Immature natural killer cell (primary cell): ENCODE measurements at regions not wholly inside any gene's neighbourhood (a gene's known extent, or its start where the extent isn't known, plus 50 kb on each side); places are given as distances from the start of the nearest gene placed in this dataset.

Source experiments
- DNase-seq, 3 donors: peaks; one replicate each; pipeline ENCODE4 v3.0.0; 2022; ENCODE audit warnings: mixed read lengths in 1 of 3
- H3K27ac Mint-ChIP-seq, 6 donors: one replicate each; pipeline ENCODE4 v1.8.0; 2020; ENCODE audit warnings: mixed read lengths in 6 of 6, mild to moderate bottlenecking in 5 of 6, inconsistent platforms in 4 of 6, moderate library complexity in 3 of 6
- H3K27me3 Mint-ChIP-seq, 3 donors: one replicate each; pipeline ENCODE4 v1.8.0; 2020 to 2021; ENCODE audit warnings: low read depth in 3 of 3, mild to moderate bottlenecking in 3 of 3, mixed read lengths in 3 of 3, moderate library complexity in 3 of 3, inconsistent platforms in 1 of 3
- H3K36me3 Mint-ChIP-seq, 3 donors: one replicate each; pipeline ENCODE4 v1.8.0; 2020; ENCODE audit warnings: mixed read lengths in 3 of 3, inconsistent platforms in 2 of 3, mild to moderate bottlenecking in 2 of 3
- H3K4me1 Mint-ChIP-seq, 2 donors: one replicate each; pipeline ENCODE4 v1.8.0; 2020; ENCODE audit warnings: inconsistent platforms in 2 of 2, mild to moderate bottlenecking in 2 of 2, mixed read lengths in 2 of 2, moderate library complexity in 1 of 2
- H3K4me3 Mint-ChIP-seq, 5 donors: one replicate each; pipeline ENCODE4 v1.8.0; 2020; ENCODE audit warnings: mild to moderate bottlenecking in 5 of 5, mixed read lengths in 5 of 5, inconsistent platforms in 3 of 5, moderate library complexity in 3 of 5
- H3K9me3 Mint-ChIP-seq, 6 donors: one replicate each; pipeline ENCODE4 v1.8.0; 2020; ENCODE audit warnings: mild to moderate bottlenecking in 6 of 6, mixed read lengths in 6 of 6, inconsistent platforms in 4 of 6, moderate library complexity in 3 of 6

DNA sequence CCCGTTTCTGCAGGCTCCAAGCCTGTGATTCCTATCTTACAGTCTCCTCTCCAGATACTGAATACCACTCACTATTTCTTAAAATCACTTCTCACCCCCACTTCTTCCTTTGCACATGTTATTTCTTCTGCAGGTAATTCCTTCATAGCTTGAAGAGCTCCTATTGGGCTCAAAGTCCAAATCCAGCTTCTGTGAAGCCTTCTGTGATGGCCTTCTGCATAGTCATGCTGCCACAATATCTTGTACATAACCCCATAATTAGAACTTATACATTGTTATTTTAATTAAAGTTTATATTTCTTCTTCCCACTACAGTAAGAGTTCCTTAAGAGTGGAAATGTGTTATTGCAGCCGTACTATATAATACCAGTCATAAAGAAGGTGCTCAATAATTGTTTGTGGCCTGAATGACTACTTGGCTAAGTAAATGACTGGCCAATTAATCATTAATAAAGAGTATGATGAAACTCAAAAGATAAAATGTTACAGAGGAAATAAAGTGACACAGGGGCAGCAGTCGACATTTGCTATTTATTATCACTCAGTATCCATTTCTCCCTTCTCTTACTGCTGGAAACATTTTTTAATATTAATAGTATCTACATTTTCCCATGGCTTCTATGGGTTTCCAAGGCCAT lies 886.6 kb downstream of the TTLL7 start:
- H3K27ac Mint-ChIP-seq, result no peak overlapping the region
- H3K4me1 Mint-ChIP-seq, result no peaks in the 10 kb centered on the region
- no peaks in the 10 kb centered on the region for H3K36me3 Mint-ChIP-seq
- peaks cover 3 to 47% (median 11%) of the 10 kb centered on the region in 6 donors for H3K9me3 Mint-ChIP-seq
- no peak overlapping the region for H3K4me3 Mint-ChIP-seq
- H3K27me3 Mint-ChIP-seq, result peaks cover 0 to 2% (median 0%) of the 10 kb centered on the region in 3 donors
- no peak for DNase-seq

DNA sequence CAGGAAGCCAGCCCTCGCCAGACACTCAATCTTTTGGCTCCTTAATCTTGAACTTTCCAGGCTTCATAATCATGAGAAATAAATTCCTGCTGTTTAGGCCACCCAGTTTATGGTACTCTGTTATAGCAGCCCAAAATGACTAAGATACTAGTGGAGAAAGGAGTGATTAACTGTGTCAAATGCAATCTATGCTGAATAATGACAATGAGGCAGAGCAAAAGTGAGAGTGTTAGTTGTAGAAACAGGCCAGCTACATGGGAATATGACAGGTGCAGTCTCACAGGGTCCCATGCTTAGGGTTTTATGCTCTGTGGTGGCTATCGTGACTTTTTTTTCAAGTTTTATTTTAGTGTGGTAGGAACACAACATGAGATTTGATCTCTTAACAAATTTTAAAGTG lies 888.8 kb downstream of the TTLL7 start:
- Mint-ChIP-seq H3K36me3 (no peaks in the 10 kb centered on the region), H3K4me3 (no peak overlapping the region), H3K4me1 (no peaks in the 10 kb centered on the region), H3K9me3 (peaks cover 3 to 41% (median 8%) of the 10 kb centered on the region in 6 donors), H3K27ac (no peak overlapping the region), H3K27me3 (peaks cover 0 to 2% (median 0%) of the 10 kb centered on the region in 3 donors)
- DNase-seq, result no peak

DNA sequence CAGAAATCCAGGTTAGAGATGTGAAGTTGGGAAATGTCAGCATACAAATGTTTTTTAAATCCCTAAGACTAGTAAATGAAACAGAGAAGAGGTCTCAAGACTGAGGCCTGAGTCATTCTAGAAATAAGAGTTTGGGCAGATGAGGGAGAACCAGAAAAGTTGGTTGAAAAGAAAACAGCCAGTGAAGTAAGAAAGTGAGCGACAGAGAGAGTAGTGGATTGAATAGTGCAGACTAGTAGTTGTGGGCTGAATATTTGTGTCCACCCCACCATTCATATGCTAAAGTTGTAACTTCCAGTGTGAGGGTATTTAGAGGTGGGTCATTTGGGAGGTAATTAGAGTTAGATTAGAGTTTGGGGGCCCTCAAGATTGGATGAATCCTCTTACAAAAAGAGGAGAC lies 889.2 kb downstream of the TTLL7 start:
- H3K9me3 Mint-ChIP-seq, result peaks cover 3 to 41% (median 9%) of the 10 kb centered on the region in 6 donors
- peaks cover 0 to 2% (median 0%) of the 10 kb centered on the region in 3 donors for H3K27me3 Mint-ChIP-seq
- H3K4me3 Mint-ChIP-seq, result no peak overlapping the region
- H3K27ac Mint-ChIP-seq, result no peak overlapping the region
- no peak for DNase-seq
- no peaks in the 10 kb centered on the region for H3K4me1 Mint-ChIP-seq
- no peaks in the 10 kb centered on the region for H3K36me3 Mint-ChIP-seq

DNA sequence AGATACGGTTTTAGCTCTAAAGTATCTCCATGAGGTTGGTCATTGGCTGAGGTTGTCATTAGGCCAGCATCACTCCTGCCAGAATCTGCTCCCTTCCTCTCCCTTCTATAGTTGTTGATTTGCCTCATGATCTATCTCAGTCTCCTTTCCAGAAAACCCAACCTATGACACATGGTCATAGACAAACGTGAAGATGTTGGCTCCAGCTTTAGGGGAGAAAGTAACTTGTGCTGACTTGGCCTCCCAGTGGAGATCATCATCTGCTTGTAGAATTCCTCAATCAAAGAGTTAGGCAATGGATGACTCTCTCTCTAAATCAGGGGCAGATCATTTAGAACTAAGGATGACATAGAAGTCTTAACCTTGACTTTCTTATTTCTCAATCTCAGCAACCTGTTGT lies 894.4 kb downstream of the TTLL7 start:
- Mint-ChIP-seq H3K9me3 (peaks cover 0 to 25% (median 9%) of the 10 kb centered on the region in 6 donors), H3K4me3 (no peak overlapping the region), H3K4me1 (no peaks in the 10 kb centered on the region), H3K27ac (no peak overlapping the region), H3K36me3 (no peaks in the 10 kb centered on the region), H3K27me3 (peaks cover 0 to 5% (median 0%) of the 10 kb centered on the region in 3 donors)
- no peak for DNase-seq

DNA sequence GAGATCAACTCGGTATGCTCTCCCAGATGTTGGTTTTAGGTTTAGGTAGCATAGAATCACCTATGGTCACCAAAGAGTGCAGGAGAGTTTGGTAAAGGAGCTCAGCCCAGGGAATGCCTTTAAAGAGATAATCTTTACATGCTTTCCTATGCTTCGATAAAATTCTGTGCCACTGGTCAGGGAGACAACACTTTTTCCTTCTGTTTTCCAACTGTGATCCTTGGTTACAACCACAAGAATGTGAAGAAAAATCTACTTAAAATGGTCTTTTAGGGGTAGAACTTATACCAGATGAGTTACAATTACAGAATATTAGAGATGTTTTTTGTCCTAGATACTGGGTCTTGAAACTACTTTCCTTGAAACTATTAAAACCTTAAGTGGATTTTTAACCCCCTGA lies 895.6 kb downstream of the TTLL7 start:
- no peak overlapping the region for H3K4me3 Mint-ChIP-seq
- H3K27me3 Mint-ChIP-seq, result peaks cover 0 to 5% (median 0%) of the 10 kb centered on the region in 3 donors
- no peaks in the 10 kb centered on the region for H3K4me1 Mint-ChIP-seq
- no peak for DNase-seq
- peaks cover 4 to 25% (median 9%) of the 10 kb centered on the region in 6 donors for H3K9me3 Mint-ChIP-seq
- no peak overlapping the region for H3K27ac Mint-ChIP-seq
- no peaks in the 10 kb centered on the region for H3K36me3 Mint-ChIP-seq

DNA sequence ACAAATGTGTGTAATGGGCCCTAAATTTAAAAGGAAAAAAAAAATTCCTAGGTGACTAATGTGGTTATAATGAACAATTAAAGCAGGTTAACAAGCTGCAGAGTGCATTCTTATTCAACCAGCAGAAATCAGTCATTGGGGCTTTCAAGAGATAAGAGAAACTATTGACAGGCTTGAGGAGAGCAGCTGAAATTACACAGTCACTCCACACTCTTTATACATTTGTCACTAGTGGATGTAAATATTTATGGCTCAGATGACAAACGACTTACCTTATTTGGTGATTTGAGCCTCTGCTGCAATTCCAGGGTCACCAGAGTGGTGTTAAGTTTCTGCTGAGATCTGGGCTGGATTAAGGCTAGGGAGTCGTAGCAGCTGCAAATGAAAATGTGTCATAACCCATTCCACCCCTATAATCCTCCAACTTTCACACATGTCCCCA lies 896.3 kb downstream of the TTLL7 start:
- no peaks in the 10 kb centered on the region for H3K36me3 Mint-ChIP-seq
- no peaks in the 10 kb centered on the region for H3K4me1 Mint-ChIP-seq
- peaks cover 4 to 25% (median 9%) of the 10 kb centered on the region in 6 donors for H3K9me3 Mint-ChIP-seq
- DNase-seq, result no peak
- H3K4me3 Mint-ChIP-seq, result no peak overlapping the region
- H3K27ac Mint-ChIP-seq, result no peak overlapping the region
- peaks cover 0 to 5% (median 0%) of the 10 kb centered on the region in 3 donors for H3K27me3 Mint-ChIP-seq

DNA sequence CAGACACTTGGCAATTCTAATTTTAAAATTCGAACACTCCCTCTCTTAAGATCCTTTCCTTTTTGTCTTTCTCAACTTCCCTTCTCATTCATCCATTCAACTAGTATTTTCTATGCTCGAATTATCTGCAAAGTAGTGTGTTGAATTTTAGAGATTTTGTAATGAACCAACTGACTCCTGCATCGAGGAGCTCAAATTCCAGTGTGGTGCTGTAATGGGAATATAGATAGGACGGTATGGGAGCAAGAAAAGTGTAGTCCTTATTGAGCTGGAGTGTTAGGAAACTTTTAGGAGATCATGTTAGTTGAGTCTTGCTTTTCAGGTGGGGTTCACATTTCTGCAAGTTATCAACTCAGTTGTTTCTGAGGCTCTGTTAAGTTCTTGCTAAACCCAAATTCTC lies 897.5 kb downstream of the TTLL7 start:
- Mint-ChIP-seq H3K9me3 (peaks cover 10 to 34% (median 13%) of the 10 kb centered on the region in 6 donors), H3K36me3 (no peaks in the 10 kb centered on the region), H3K27me3 (peaks cover 0 to 5% (median 1%) of the 10 kb centered on the region in 3 donors), H3K4me1 (no peaks in the 10 kb centered on the region), H3K4me3 (no peak overlapping the region), H3K27ac (no peak overlapping the region)
- no peak for DNase-seq

DNA sequence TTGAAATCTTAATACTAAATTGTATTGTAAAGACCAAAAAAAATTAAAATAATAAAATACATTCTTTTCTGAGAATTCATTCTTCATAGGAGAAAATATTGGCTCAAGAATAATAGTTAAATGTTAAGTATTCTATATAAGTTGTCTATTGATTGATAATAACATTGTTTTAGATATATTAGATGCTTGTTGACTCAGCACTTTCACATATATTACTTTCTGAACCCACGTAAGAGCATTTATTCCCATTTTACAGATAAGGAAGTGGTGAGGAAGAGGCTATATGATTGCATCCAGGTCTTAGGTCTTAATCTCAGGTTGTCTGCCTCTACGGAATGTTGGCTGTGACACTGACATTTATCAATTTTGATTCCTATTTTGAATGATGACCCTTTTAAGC lies 898.8 kb downstream of the TTLL7 start:
- H3K27ac Mint-ChIP-seq, result no peak overlapping the region

DNA sequence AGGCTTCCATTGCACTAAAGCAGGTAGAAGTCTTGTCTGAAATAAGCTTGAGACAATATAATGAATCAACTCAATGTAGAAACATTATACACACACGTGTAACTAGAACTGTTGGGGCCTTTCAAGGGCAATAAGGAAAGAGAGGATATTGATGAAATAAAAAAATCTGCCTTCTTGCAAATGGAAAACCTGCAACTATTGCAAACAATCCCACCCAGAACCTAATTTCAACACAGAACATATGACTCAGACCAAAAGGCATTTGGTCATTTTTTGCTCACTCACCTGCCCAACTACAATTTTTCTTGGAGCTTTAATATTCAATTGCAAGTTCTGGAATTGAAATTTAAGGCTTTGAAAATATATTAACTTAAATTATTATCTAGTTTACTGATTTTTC lies 900.1 kb downstream of the TTLL7 start:
- Mint-ChIP-seq H3K4me1 (no peaks in the 10 kb centered on the region), H3K9me3 (peaks cover 15 to 51% (median 22%) of the 10 kb centered on the region in 6 donors), H3K27ac (no peak overlapping the region), H3K4me3 (no peak overlapping the region), H3K27me3 (peaks cover 0 to 5% (median 1%) of the 10 kb centered on the region in 3 donors), H3K36me3 (no peaks in the 10 kb centered on the region)
- no peak for DNase-seq

More for the DNA sequence above, 898.8 kb downstream of the TTLL7 start:
- Mint-ChIP-seq H3K27me3 (peaks cover 0 to 5% (median 1%) of the 10 kb centered on the region in 3 donors), H3K4me3 (no peak overlapping the region), H3K9me3 (peaks cover 13 to 46% (median 21%) of the 10 kb centered on the region in 6 donors), H3K36me3 (no peaks in the 10 kb centered on the region), H3K4me1 (no peaks in the 10 kb centered on the region)
- no peak for DNase-seq

DNA sequence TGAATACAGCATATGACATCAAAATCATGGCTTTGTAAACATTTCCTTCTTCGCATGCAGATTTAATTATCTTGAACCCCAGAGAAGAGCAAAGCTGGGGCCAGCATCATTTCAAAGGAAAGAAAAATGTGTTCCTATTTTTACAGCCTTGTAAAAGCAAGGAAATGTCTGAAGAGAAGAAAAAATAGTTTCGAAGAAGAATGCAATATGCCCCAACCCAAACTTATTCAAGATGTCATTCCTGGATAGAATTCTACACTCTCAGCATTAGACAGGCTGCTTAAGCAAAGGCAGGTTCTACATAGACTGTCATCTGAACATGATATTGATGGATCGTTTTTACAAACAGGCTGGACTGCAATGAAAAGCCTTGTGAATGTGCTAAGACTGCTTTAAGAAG lies 900.8 kb downstream of the TTLL7 start:
- H3K4me3 Mint-ChIP-seq, result no peak overlapping the region
- no peak overlapping the region for H3K27ac Mint-ChIP-seq
- peaks cover 15 to 57% (median 22%) of the 10 kb centered on the region in 6 donors for H3K9me3 Mint-ChIP-seq
- no peaks in the 10 kb centered on the region for H3K36me3 Mint-ChIP-seq
- DNase-seq, result no peak
- H3K27me3 Mint-ChIP-seq, result peaks cover 0 to 5% (median 1%) of the 10 kb centered on the region in 3 donors
- no peaks in the 10 kb centered on the region for H3K4me1 Mint-ChIP-seq

DNA sequence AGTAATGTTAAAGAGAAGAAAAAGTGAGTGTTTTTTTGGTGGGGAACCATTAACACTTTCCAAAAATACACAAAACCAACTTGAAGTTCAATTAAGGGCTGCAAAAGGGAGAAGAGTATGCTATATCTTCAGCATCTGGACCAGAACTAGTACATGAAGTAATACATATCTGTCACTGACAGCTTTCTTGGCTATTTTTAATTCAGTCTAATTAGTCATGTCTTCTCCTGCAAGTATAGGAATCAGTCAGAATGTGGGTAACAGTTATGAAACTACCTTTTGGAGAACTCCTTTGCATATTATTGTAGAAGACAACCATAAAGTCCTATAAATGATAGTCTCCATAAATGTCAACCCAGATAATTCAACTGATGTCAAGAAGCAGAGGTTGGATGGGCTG lies 901.2 kb downstream of the TTLL7 start:
- Mint-ChIP-seq H3K4me3 (no peak overlapping the region), H3K36me3 (no peaks in the 10 kb centered on the region), H3K27me3 (peaks cover 0 to 5% (median 1%) of the 10 kb centered on the region in 3 donors)

DNA sequence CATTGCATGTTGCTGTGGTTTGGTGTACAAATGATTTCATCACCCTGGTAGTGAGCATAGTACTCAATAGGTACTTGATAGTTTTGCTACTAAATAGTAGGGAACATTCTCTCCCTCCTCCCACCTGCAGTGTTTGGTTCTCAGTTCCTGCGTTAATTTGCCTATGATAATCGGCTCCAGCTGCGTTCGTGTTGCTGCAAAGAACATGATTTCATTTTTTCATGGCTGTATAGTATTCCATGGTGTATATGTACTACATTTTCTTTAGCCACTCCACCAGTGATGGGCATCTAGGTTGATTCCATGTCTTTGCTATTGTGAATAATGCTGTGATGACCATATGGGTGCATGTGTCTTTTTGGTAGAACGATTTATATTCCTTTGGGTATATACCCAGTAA lies 903.4 kb downstream of the TTLL7 start:
- Mint-ChIP-seq H3K4me1 (no peaks in the 10 kb centered on the region), H3K9me3 (peaks cover 10 to 46% (median 19%) of the 10 kb centered on the region in 6 donors), H3K4me3 (no peak overlapping the region), H3K27ac (no peak overlapping the region), H3K36me3 (no peaks in the 10 kb centered on the region), H3K27me3 (peaks cover 0 to 1% (median 0%) of the 10 kb centered on the region in 3 donors)
- DNase-seq, result no peak

More for the DNA sequence above, 901.2 kb downstream of the TTLL7 start:
- H3K9me3 Mint-ChIP-seq, result peaks cover 15 to 57% (median 22%) of the 10 kb centered on the region in 6 donors
- no peaks in the 10 kb centered on the region for H3K4me1 Mint-ChIP-seq
- no peak overlapping the region for H3K27ac Mint-ChIP-seq
- DNase-seq, result no peak

DNA sequence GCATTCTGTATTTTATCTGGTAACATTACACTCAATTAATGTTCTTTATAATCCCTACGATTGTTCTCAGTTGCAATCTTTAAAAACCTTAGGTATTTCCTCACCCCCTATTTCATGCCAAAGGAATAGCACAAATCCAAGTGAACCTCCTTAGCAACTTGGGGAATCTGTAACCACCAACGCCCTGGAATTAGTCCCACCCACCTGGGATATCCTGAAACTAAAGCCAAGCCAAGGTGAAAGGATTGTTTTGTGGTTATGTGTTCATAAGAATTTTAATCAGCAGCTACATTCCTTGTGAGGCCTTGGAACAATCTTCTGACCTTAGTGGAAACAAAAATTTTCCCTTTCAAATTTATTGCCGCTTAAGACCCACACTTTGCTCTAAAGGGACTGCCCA lies 908.7 kb downstream of the TTLL7 start:
- Mint-ChIP-seq H3K9me3 (peaks cover 7 to 27% (median 12%) of the 10 kb centered on the region in 6 donors), H3K4me3 (no peak overlapping the region), H3K4me1 (no peaks in the 10 kb centered on the region), H3K36me3 (no peaks in the 10 kb centered on the region), H3K27ac (no peak overlapping the region), H3K27me3 (peaks cover 0 to 2% (median 0%) of the 10 kb centered on the region in 3 donors)
- no peak for DNase-seq

DNA sequence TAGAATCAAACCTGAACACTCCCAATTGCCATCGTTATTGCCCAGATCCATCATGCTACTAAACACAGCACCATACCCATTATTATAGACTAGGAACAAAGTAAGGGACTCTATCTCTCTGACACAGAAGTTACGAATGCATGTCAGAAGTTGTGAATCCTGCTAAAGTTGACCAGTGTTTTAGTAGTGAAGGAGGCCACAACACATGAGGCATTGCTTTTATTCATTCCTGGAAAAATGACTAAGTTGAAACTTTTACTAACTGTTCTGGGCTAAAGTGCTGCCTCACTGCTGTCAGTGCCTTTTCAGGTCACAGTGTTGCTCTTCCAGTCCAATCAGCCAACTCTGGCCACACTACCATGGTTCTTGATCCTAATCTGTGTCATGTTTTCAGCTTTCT lies 911.1 kb downstream of the TTLL7 start:
- no peaks in the 10 kb centered on the region for H3K4me1 Mint-ChIP-seq
- H3K27ac Mint-ChIP-seq, result no peak overlapping the region
- peaks cover 4 to 24% (median 11%) of the 10 kb centered on the region in 6 donors for H3K9me3 Mint-ChIP-seq
- no peak overlapping the region for H3K4me3 Mint-ChIP-seq
- H3K36me3 Mint-ChIP-seq, result no peaks in the 10 kb centered on the region
- H3K27me3 Mint-ChIP-seq, result peaks cover 0 to 7% (median 0%) of the 10 kb centered on the region in 3 donors
- DNase-seq, result no peak
